CD14-positive monocyte (primary cell): ENCODE measurements at regions not wholly inside any gene's neighbourhood (a gene's known extent, or its start where the extent isn't known, plus 50 kb on each side); places are given as distances from the start of the nearest gene placed in this dataset.

Experiments
- DNase-seq, 3 donors: peaks; one replicate each; pipeline ENCODE4 v3.0.0-alpha.2; 2011 to 2022
- H2AFZ ChIP-seq: 2 replicates; pipeline ENCODE4 v1.6.0; 2012; ENCODE audit warnings: mild to moderate bottlenecking, low read depth, low read length, inconsistent platforms; ENCODE audit not compliant: insufficient read depth, poor library complexity, severe bottlenecking
- H3K27ac ChIP-seq, 2 donors: 1 replicate in 1 of 2; 2 replicates in 1 of 2; pipeline ENCODE4 v1.5.1; 2012 to 2013; ENCODE audit warnings: low read length in 2 of 2, control low read depth in 1 of 2, inconsistent platforms in 1 of 2, low read depth in 1 of 2, mild to moderate bottlenecking in 1 of 2
- H3K27me3 ChIP-seq, 2 donors: one replicate each; pipeline versions ENCODE4 v1.6.0 to v1.6.1; 2011 to 2013; ENCODE audit warnings: low read length in 2 of 2; ENCODE audit not compliant: control insufficient read depth in 2 of 2, insufficient read depth in 2 of 2
- H3K36me3 ChIP-seq, 2 donors: replicated peaks in 1 of 2; 1 replicate in 1 of 2; 2 replicates in 1 of 2; pipeline versions ENCODE4 v1.5.1 to v1.6.1; 2012 to 2013; ENCODE audit warnings: low read length in 2 of 2, control low read depth in 1 of 2, inconsistent platforms in 1 of 2, mild to moderate bottlenecking in 1 of 2; ENCODE audit not compliant: insufficient read depth in 2 of 2, control insufficient read depth in 1 of 2
- H3K4me1 ChIP-seq, 2 donors: 1 replicate in 1 of 2; 2 replicates in 1 of 2; pipeline versions ENCODE4 v1.5.1 to v1.6.1; 2012 to 2013; ENCODE audit warnings: low read length in 2 of 2, control low read depth in 1 of 2, inconsistent platforms in 1 of 2, mild to moderate bottlenecking in 1 of 2, moderate library complexity in 1 of 2; ENCODE audit not compliant: insufficient read depth in 2 of 2, control insufficient read depth in 1 of 2
- H3K4me2 ChIP-seq: replicated peaks from 2 replicates; pipeline ENCODE3; 2012; ENCODE audit warnings: low read length, moderate library complexity, mild to moderate bottlenecking; ENCODE audit not compliant: poor library complexity, severe bottlenecking; ENCODE audit errors: extremely low read depth
- H3K4me3 ChIP-seq, 3 experiments: fragments of 200-600 bp in 1 of 3; sonication (generic) in 1 of 3; replicated peaks in 1 of 3; 1 replicate in 2 of 3; 2 replicates in 1 of 3; pipeline ENCODE4 v1.5.1; 2011 to 2013; ENCODE audit warnings: low read length in 3 of 3, mild to moderate bottlenecking in 3 of 3, control low read depth in 2 of 3, low read depth in 2 of 3, inconsistent platforms in 1 of 3, moderate library complexity in 1 of 3
- H3K79me2 ChIP-seq: 2 replicates; pipeline ENCODE4 v1.6.0; 2012; ENCODE audit warnings: mild to moderate bottlenecking, control low read depth, inconsistent platforms, low read length, moderate library complexity; ENCODE audit not compliant: insufficient read depth
- H3K9ac ChIP-seq: 2 replicates; pipeline ENCODE4 v1.6.0; 2017; ENCODE audit warnings: low read length, mild to moderate bottlenecking; ENCODE audit not compliant: insufficient read depth, poor library complexity, severe bottlenecking
- H3K9me3 ChIP-seq, 2 donors: replicated peaks in 1 of 2; 1 replicate in 1 of 2; 2 replicates in 1 of 2; pipeline versions ENCODE4 v1.5.1 to v1.6.1; 2012 to 2013; ENCODE audit warnings: low read length in 2 of 2, control low read depth in 1 of 2; ENCODE audit not compliant: control insufficient read depth in 1 of 2, insufficient read depth in 1 of 2
- H4K20me1 ChIP-seq: 2 replicates; pipeline ENCODE4 v1.6.0; 2012; ENCODE audit warnings: mild to moderate bottlenecking, low read length, control low read depth, moderate library complexity; ENCODE audit not compliant: insufficient read depth
- H3K27ac Mint-ChIP-seq, 7 donors: one replicate each; pipeline ENCODE4 v1.8.0; 2020; ENCODE audit warnings: mild to moderate bottlenecking in 7 of 7, mixed read lengths in 7 of 7, moderate library complexity in 6 of 7, inconsistent platforms in 2 of 7
- H3K27me3 Mint-ChIP-seq, 3 donors: one replicate each; pipeline ENCODE4 v1.8.0; 2021 to 2022; ENCODE audit warnings: low read depth in 3 of 3, mild to moderate bottlenecking in 3 of 3, mixed read lengths in 3 of 3, moderate library complexity in 3 of 3, inconsistent platforms in 1 of 3
- H3K36me3 Mint-ChIP-seq, 2 donors: one replicate each; pipeline ENCODE4 v1.8.0; 2020; ENCODE audit warnings: mixed read lengths in 2 of 2, inconsistent platforms in 1 of 2, mild to moderate bottlenecking in 1 of 2
- H3K4me1 Mint-ChIP-seq: one replicate; pipeline ENCODE4 v1.8.0; 2020; ENCODE audit warnings: mild to moderate bottlenecking, mixed read lengths
- H3K4me3 Mint-ChIP-seq, 2 donors: one replicate each; pipeline ENCODE4 v1.8.0; 2020; ENCODE audit warnings: mild to moderate bottlenecking in 2 of 2, mixed read lengths in 2 of 2, moderate library complexity in 1 of 2
- H3K9me3 Mint-ChIP-seq, 7 donors: one replicate each; pipeline ENCODE4 v1.8.0; 2020 to 2022; ENCODE audit warnings: mixed read lengths in 7 of 7, mild to moderate bottlenecking in 6 of 7, moderate library complexity in 6 of 7, inconsistent platforms in 2 of 7
- WGBS: methylation state at CpG from one replicate; pipeline ENCODE4 v1.1.5; 2013; ENCODE audit warnings: missing lambda C conversion rate; ENCODE audit not compliant: insufficient coverage; 5-methylcytosine and 5-hydroxymethylcytosine counted together
- intact Hi-C, 2 donors: fragments of 100-400 bp; cut with micrococcal nuclease; formaldehyde crosslinking; loops; one replicate each; pipeline versions ENCODE4 v1.15.0 to v1.15.1; 2023
- TF ChIP-seq, protein P1 (sequence below): fragments of 200-600 bp; IDR thresholded peaks from one replicate; pipeline ENCODE4 v1.8.0; 2022; ENCODE audit warnings: antibody characterized with exemption, mild to moderate bottlenecking

DNA sequence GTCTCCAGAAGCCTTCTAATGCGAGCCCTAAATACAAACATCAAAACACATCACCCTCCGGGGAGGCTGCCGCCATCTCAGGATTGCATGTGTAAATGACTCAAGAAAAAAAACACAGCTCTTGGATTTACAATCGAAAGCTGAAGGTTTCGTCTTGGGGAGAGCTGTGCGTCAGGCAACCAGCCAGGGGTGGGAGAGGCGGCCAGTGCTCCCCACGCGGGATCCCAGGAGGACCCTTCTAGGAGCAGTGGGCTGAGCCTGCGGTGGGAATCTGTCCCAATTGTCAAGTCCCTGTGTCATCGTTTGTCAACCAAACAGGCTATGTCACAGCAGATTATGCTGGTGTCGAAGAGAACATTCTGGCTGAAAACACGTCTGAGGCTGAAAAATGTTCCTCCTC, 209.7 kb downstream of the ABCC12 start:
- Histone ChIP-seq H3K27me3 (no peaks in the 10 kb centered on the region), H3K79me2 (no peaks in the 10 kb centered on the region), H4K20me1 (no peaks in the 10 kb centered on the region), H3K4me2 (no peak overlapping the region), H3K9ac (no peak overlapping the region), H2AFZ (no peak overlapping the region), H3K4me1 (no peaks in the 10 kb centered on the region), H3K27ac (no peak overlapping the region), H3K36me3 (no peaks in the 10 kb centered on the region), H3K9me3 (peaks cover 0 to 4% of the 10 kb centered on the region in 2 donors), H3K4me3 (no peak overlapping the region)
- DNase-seq, result no peak
- 95% methylated on average over 12 of the region's 13 CpGs for WGBS
- Mint-ChIP-seq H3K4me3 (no peak overlapping the region), H3K27ac (no peak overlapping the region), H3K36me3 (no peaks in the 10 kb centered on the region), H3K27me3 (peaks cover 0 to 6% (median 0%) of the 10 kb centered on the region in 3 donors), H3K4me1 (no peaks in the 10 kb centered on the region), H3K9me3 (peaks cover 2 to 19% (median 13%) of the 10 kb centered on the region in 7 donors)
- TF ChIP-seq, protein P1, sequence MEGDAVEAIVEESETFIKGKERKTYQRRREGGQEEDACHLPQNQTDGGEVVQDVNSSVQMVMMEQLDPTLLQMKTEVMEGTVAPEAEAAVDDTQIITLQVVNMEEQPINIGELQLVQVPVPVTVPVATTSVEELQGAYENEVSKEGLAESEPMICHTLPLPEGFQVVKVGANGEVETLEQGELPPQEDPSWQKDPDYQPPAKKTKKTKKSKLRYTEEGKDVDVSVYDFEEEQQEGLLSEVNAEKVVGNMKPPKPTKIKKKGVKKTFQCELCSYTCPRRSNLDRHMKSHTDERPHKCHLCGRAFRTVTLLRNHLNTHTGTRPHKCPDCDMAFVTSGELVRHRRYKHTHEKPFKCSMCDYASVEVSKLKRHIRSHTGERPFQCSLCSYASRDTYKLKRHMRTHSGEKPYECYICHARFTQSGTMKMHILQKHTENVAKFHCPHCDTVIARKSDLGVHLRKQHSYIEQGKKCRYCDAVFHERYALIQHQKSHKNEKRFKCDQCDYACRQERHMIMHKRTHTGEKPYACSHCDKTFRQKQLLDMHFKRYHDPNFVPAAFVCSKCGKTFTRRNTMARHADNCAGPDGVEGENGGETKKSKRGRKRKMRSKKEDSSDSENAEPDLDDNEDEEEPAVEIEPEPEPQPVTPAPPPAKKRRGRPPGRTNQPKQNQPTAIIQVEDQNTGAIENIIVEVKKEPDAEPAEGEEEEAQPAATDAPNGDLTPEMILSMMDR, result no peak
- intact Hi-C loops, result no loop called here

DNA sequence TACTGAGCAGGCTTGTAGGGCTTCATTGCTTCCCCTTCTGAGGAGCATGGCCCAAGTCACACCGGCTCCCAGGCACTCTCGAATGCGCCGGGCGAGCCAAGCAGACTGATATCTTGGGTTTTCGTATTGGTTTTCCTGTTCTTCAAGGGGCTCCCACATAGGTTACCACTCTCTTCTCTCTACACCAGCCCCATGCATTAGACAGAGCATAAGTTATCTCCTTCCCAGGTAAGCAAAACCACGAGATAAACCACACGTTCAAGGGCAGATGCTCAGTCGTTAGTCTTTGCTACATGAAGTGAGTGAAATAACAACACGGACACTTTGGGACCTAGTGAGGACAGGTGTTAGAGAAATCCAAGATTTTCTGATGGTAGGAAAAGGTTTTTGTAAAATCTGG, 211.2 kb downstream of the ABCC12 start:
- Histone ChIP-seq H3K27me3 (no peaks in the 10 kb centered on the region), H4K20me1 (no peaks in the 10 kb centered on the region), H3K4me1 (no peaks in the 10 kb centered on the region), H3K36me3 (no peaks in the 10 kb centered on the region), H3K27ac (no peak overlapping the region), H3K4me2 (no peak overlapping the region), H3K79me2 (no peaks in the 10 kb centered on the region), H2AFZ (no peak overlapping the region), H3K9me3 (no peaks in the 10 kb centered on the region), H3K4me3 (no peak overlapping the region), H3K9ac (no peak overlapping the region)
- Mint-ChIP-seq H3K27ac (no peak overlapping the region), H3K4me3 (no peak overlapping the region), H3K4me1 (no peaks in the 10 kb centered on the region), H3K9me3 (peaks cover 2 to 13% (median 8%) of the 10 kb centered on the region in 7 donors), H3K36me3 (no peaks in the 10 kb centered on the region), H3K27me3 (peaks cover 0 to 6% (median 3%) of the 10 kb centered on the region in 3 donors)
- intact Hi-C loops, result no loop called here
- WGBS, result 91% methylated on average over 6 of the region's 10 CpGs
- TF ChIP-seq, protein P1, result no peak
- no peak for DNase-seq
